HL-60 (cell line): ENCODE measurements at regions not wholly inside any gene's neighbourhood (a gene's known extent, or its start where the extent isn't known, plus 50 kb on each side); places are given as distances from the start of the nearest gene placed in this dataset.
"Not testable (repeated sequence)": the region's sequence is repeated elsewhere in the genome, so short reads cannot be mapped to it uniquely, and the experiment has no call there.

ENCODE experiments used
- CTCF ChIP-seq: IDR thresholded peaks from one replicate; pipeline ENCODE4 v1.5.1; 2011; ENCODE audit warnings: low read length, control low read depth, inconsistent platforms; ENCODE audit not compliant: insufficient read depth
- GABPA ChIP-seq: IDR thresholded peaks from 2 replicates; pipeline ENCODE4 v1.6.1; 2012; ENCODE audit warnings: low read depth
- POLR2AphosphoS5 ChIP-seq: IDR thresholded peaks from 2 replicates; pipeline ENCODE4 v1.6.1; 2012; ENCODE audit warnings: low read depth
- REST ChIP-seq: IDR thresholded peaks from 2 replicates; pipeline ENCODE4 v1.6.1; 2012; ENCODE audit warnings: low read depth; ENCODE audit not compliant: insufficient replicate concordance

GRCh38 chr1:238684576-238684975, 701.8 kb upstream of the CHRM3 start:
- not testable (repeated sequence) for TF ChIP-seq GABPA, CTCF, POLR2AphosphoS5, REST
